Adrenal gland (tissue), 9 donors: ENCODE measurements at regions not wholly inside any gene's neighbourhood (a gene's known extent, or its start where the extent isn't known, plus 50 kb on each side); places are given as distances from the start of the nearest gene placed in this dataset.

Experiments
- DNase-seq, 7 donors: peaks; one replicate each; pipeline ENCODE4 v3.0.0-alpha.2; 2019 to 2020
- H3K27ac ChIP-seq, 5 donors: fragments of 200-600 bp; sonication (generic) in 4 of 5; 1 replicate in 3 of 5; 2 replicates in 2 of 5; pipeline versions ENCODE4 v1.5.1 to v1.8.0; 2016 to 2020; ENCODE audit warnings: mild to moderate bottlenecking in 1 of 5
- H3K27me3 ChIP-seq: fragments of 200-600 bp; 2 replicates; pipeline ENCODE4 v1.8.0; 2021
- H3K36me3 ChIP-seq, 2 donors: fragments of 200-600 bp; replicated peaks in 1 of 2; 1 replicate in 1 of 2; 2 replicates in 1 of 2; pipeline versions ENCODE4 v1.5.1 to v1.8.0; 2018 to 2022
- H3K4me1 ChIP-seq, 2 donors: fragments of 200-600 bp; replicated peaks in 1 of 2; 1 replicate in 1 of 2; 2 replicates in 1 of 2; pipeline versions ENCODE4 v1.5.1 to v1.8.0; 2018 to 2021
- H3K4me3 ChIP-seq, 4 donors: fragments of 200-600 bp; sonication (generic) in 3 of 4; one replicate each; pipeline ENCODE4 v1.5.1; 2016 to 2018
- H3K9me3 ChIP-seq, 3 donors: fragments of 200-600 bp; sonication (generic) in 1 of 3; replicated peaks in 1 of 3; 1 replicate in 2 of 3; 2 replicates in 1 of 3; pipeline versions ENCODE4 v1.5.1 to v1.8.0; 2016 to 2021
- CTCF ChIP-seq, 6 experiments: fragments of 450-650 bp in 4 of 6; fragments of 200-600 bp in 2 of 6; sonication (generic) in 1 of 6; IDR thresholded peaks; 1 replicate in 5 of 6; 2 replicates in 1 of 6; pipeline versions ENCODE4 v1.5.1 to v1.8.0; 2016 to 2021; ENCODE audit warnings: antibody characterized with exemption in 6 of 6, mild to moderate bottlenecking in 2 of 6, moderate library complexity in 1 of 6
- POLR2A ChIP-seq, 2 donors: fragments of 450-650 bp; IDR thresholded peaks; one replicate each; pipeline ENCODE4 v1.6.1; 2017; ENCODE audit warnings: antibody characterized with exemption in 2 of 2, mild to moderate bottlenecking in 2 of 2, moderate library complexity in 1 of 2
- WGBS, 4 donors: extraction: QIAGEN DNeasy Blood & Tissue Kit in 2 of 4; methylation state at CpG; one replicate each; pipeline versions ENCODE4 v1.1.5 to v1.1.7; 2013 to 2017; 5-methylcytosine and 5-hydroxymethylcytosine counted together
- intact Hi-C, 2 donors: fragments of 100-400 bp; cut with DNase I; formaldehyde crosslinking; loops; one replicate each; pipeline versions ENCODE4 v1.14.1 to v1.15.0; 2022 to 2023
- donor health status: healthy with polysubstance abuse.
- donor health status: Bipolar disorder and iron deficiency.
- donor health status: DM: yes; HTN: yes; CAD: no.
- donor health status: DM: no; HTN: no; CAD: no.
- donor health status: DM: no; HTN: no; CAD: no.

- Histone ChIP-seq H3K4me3 (no peak overlapping the region), H3K4me1 (no peaks in the 10 kb centered on the region), H3K9me3 (no peaks in the 10 kb centered on the region), H3K27me3 (no peaks in the 10 kb centered on the region), H3K27ac (no peak overlapping the region), H3K36me3 (no peaks in the 10 kb centered on the region)
- intact Hi-C loops = no loop called here
- DNase-seq = no peak
- TF ChIP-seq POLR2A (IDR thresholded peaks at IDR 0.05) (no peak), CTCF (IDR thresholded peaks at IDR 0.05) (no peak)
Observed at GRCh38 chr3:5822843-5823242, 635.3 kb downstream of the EDEM1 start.

GRCh38 chr3:5826467-5826866, 639.0 kb downstream of the EDEM1 start:
- Histone ChIP-seq H3K4me3 (no peak overlapping the region), H3K4me1 (no peaks in the 10 kb centered on the region), H3K36me3 (no peaks in the 10 kb centered on the region), H3K27ac (no peak overlapping the region), H3K9me3 (no peaks in the 10 kb centered on the region), H3K27me3 (no peaks in the 10 kb centered on the region)
- 61 to 62% (median 62%) methylated on average over 2 of the region's 2 CpGs for WGBS, 4 donors
- no peak for TF ChIP-seq POLR2A (IDR thresholded peaks at IDR 0.05)
- no peak for TF ChIP-seq CTCF (IDR thresholded peaks at IDR 0.05)
- DNase-seq = no peak
- intact Hi-C loops = no loop called here

GRCh38 chr3:5828251-5828650, 640.7 kb downstream of the EDEM1 start:
- no peak overlapping the region for H3K4me3 ChIP-seq
- WGBS, 4 donors = 71 to 93% (median 82%) methylated on average over 2 of the region's 2 CpGs
- TF ChIP-seq CTCF (IDR thresholded peaks at IDR 0.05) (no peak), POLR2A (IDR thresholded peaks at IDR 0.05) (no peak)

GRCh38 chr3:5840056-5840455, 652.5 kb downstream of the EDEM1 start:
- Histone ChIP-seq H3K27ac (no peak overlapping the region), H3K4me3 (no peak overlapping the region), H3K36me3 (no peaks in the 10 kb centered on the region), H3K9me3 (no peaks in the 10 kb centered on the region), H3K27me3 (no peaks in the 10 kb centered on the region), H3K4me1 (no peaks in the 10 kb centered on the region)
- no peak for TF ChIP-seq POLR2A (IDR thresholded peaks at IDR 0.05)
- TF ChIP-seq CTCF (IDR thresholded peaks at IDR 0.05) = no peak
- intact Hi-C loops = no loop called here
- DNase-seq = no peak
- 53 to 75% (median 67%) methylated on average over 3 of the region's 3 CpGs for WGBS, 4 donors

More at GRCh38 chr3:5828251-5828650, 640.7 kb downstream of the EDEM1 start:
- intact Hi-C loops = no loop called here
- H3K27ac ChIP-seq = no peak overlapping the region
- H3K4me1 ChIP-seq = no peaks in the 10 kb centered on the region
- no peaks in the 10 kb centered on the region for H3K9me3 ChIP-seq
- no peaks in the 10 kb centered on the region for H3K27me3 ChIP-seq
- no peak for DNase-seq
- H3K36me3 ChIP-seq = no peaks in the 10 kb centered on the region
